BE2C (cell line): ENCODE measurements at regions not wholly inside any gene's neighbourhood (a gene's known extent, or its start where the extent isn't known, plus 50 kb on each side); places are given as distances from the start of the nearest gene placed in this dataset.

ENCODE experiments used
- DNase-seq: peaks from one replicate; pipeline ENCODE4 v3.0.0-alpha.2; 2020
- H3K27me3 ChIP-seq: fragments of 250-450 bp; sonication (Bioruptor Pico); 2 replicates; pipeline ENCODE4 v1.5.1; 2020; ENCODE audit warnings: mild to moderate bottlenecking
- H3K36me3 ChIP-seq: fragments of 250-450 bp; sonication (Bioruptor Pico); 2 replicates; pipeline ENCODE4 v1.5.1; 2020; ENCODE audit warnings: mild to moderate bottlenecking
- H3K4me1 ChIP-seq: fragments of 250-450 bp; sonication (Bioruptor Pico); 2 replicates; pipeline ENCODE4 v1.5.1; 2020
- H3K4me3 ChIP-seq: 2 replicates; pipeline ENCODE4 v1.5.1; 2011; ENCODE audit warnings: low read depth, low read length
- H3K9me3 ChIP-seq: fragments of 250-450 bp; sonication (Bioruptor Pico); 2 replicates; pipeline ENCODE4 v1.5.1; 2020
- TF ChIP-seq, protein P1 (sequence below): IDR thresholded peaks from 2 replicates; pipeline ENCODE4 v1.5.1; 2012; ENCODE audit warnings: mild to moderate bottlenecking, low read depth, low read length

DNA sequence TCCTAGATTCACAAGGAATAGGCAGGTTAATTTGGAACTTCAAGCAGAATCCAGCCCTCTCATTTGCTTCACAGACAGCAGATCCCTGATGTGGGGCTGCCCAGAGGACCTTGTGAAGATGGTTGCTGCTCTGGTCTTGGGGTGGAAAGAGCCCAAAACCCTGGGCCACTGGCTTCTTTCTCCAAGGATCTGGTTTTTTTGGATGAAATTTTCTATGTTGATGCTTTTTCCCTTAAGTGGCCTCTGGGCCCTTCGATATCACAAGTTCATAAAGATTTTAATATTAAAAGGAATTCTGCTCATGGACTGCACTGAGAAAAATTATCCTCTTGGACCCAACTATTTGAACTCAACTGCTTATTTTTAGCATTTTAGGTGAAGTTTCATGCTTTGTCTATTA lies 421.1 kb downstream of the KLF5 start:
- Histone ChIP-seq H3K4me1 (no peaks in the 10 kb centered on the region), H3K27me3 (peaks cover 6% of the 10 kb centered on the region), H3K36me3 (no peaks in the 10 kb centered on the region), H3K4me3 (no peak overlapping the region), H3K9me3 (no peaks in the 10 kb centered on the region)
- no peak for DNase-seq
- TF ChIP-seq, protein P1, sequence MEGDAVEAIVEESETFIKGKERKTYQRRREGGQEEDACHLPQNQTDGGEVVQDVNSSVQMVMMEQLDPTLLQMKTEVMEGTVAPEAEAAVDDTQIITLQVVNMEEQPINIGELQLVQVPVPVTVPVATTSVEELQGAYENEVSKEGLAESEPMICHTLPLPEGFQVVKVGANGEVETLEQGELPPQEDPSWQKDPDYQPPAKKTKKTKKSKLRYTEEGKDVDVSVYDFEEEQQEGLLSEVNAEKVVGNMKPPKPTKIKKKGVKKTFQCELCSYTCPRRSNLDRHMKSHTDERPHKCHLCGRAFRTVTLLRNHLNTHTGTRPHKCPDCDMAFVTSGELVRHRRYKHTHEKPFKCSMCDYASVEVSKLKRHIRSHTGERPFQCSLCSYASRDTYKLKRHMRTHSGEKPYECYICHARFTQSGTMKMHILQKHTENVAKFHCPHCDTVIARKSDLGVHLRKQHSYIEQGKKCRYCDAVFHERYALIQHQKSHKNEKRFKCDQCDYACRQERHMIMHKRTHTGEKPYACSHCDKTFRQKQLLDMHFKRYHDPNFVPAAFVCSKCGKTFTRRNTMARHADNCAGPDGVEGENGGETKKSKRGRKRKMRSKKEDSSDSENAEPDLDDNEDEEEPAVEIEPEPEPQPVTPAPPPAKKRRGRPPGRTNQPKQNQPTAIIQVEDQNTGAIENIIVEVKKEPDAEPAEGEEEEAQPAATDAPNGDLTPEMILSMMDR = no peak

DNA sequence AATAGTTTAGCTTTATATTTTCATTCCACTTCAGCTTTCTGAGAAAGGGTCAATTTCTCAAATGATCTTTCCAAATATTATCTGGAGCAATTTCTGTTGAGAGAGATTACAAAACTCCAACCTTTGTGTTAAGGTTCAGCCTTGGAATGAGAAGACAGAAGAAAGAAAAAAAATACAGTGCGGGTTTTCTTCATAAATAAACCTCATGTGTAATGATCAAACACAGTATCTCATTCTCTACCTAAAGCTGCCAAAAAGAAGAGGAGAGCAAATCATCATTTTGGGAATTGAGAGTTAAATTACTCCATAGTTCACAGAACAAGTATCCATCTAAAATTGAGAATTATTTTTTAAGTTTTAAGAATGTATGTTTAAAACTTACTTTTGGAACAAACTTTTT lies 420.5 kb downstream of the KLF5 start:
- TF ChIP-seq, protein P1 = no peak
- no peaks in the 10 kb centered on the region for H3K9me3 ChIP-seq
- DNase-seq = no peak
- H3K27me3 ChIP-seq = peaks cover 6% of the 10 kb centered on the region
- no peaks in the 10 kb centered on the region for H3K36me3 ChIP-seq
- no peaks in the 10 kb centered on the region for H3K4me1 ChIP-seq
- no peak overlapping the region for H3K4me3 ChIP-seq

DNA sequence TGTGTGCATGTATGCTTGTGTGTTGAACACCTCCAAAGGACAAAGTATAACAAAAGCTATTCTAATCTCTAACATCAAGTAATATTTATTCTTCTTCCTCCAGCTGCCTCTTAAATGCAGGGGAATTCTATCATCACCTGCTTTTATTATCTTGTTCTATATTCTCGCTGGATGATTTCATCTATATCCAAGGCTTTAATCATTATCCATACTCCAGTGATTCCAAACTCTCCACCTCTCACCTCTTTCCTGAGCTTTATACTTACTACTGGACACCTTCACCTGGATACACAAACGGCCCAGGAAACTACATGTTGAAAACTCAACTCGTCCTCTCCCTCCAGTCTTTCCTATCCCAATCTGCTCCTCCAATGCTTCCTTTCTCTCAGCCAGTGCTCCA lies 418.6 kb downstream of the KLF5 start:
- no peak overlapping the region for H3K4me3 ChIP-seq
- no peaks in the 10 kb centered on the region for H3K36me3 ChIP-seq
- TF ChIP-seq, protein P1 = no peak
- H3K4me1 ChIP-seq = no peaks in the 10 kb centered on the region; the same call in 1 of the 2 replicates
- H3K27me3 ChIP-seq = peaks cover 3% of the 10 kb centered on the region; the same call in 1 of the 2 replicates
- H3K9me3 ChIP-seq = no peaks in the 10 kb centered on the region
- no peak for DNase-seq

DNA sequence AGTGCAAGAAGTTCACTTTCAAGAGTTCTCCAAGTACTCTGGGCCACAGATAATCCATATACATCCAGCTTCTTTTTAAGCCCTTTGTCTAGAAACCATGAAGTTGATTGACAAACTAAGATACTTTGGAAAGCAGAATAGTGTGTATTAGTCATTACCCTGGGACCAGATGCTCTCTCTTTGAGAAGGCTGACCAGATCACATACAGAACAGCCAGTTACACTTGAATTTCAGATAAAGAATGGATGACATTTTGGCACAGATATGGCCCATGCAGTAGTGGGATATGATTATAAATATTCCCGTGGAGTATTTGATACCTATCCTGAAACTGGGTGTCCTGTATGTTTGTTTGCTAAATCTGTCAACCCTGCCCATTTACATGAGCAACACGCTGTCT lies 414.2 kb downstream of the KLF5 start:
- Histone ChIP-seq H3K4me1 (no peaks in the 10 kb centered on the region; the same call in 1 of the 2 replicates), H3K9me3 (no peaks in the 10 kb centered on the region), H3K36me3 (no peaks in the 10 kb centered on the region), H3K27me3 (0 out of 2 replicates have a peak, but pooled peaks cover 2% of the 10 kb centered on the region), H3K4me3 (no peak overlapping the region)
- TF ChIP-seq, protein P1 = no peak
- DNase-seq = no peak

DNA sequence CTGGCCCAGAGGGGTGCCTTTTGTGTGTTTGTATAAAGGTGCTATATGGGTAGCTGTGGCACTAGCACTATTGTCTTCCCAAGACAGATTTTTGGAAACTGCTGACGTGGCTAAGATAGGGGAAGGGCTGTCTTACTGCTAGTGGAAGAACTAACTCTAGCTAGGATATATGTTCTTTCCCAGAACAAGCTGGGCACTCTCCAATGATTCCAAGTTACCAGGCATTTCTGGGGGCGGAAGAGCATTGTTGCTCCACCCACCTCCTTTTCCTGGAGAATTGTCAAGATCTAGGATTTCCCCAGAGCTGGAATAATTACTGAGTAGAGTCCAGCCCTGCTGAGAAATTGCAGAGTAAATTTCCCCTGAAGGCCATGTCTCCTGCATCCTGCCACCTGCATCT lies 408.3 kb downstream of the KLF5 start:
- Histone ChIP-seq H3K4me1 (no peaks in the 10 kb centered on the region), H3K4me3 (no peak overlapping the region), H3K27me3 (0 out of 2 replicates have a peak, but pooled peaks cover 2% of the 10 kb centered on the region), H3K36me3 (no peaks in the 10 kb centered on the region), H3K9me3 (no peaks in the 10 kb centered on the region)
- no peak for DNase-seq
- TF ChIP-seq, protein P1 = no peak

DNA sequence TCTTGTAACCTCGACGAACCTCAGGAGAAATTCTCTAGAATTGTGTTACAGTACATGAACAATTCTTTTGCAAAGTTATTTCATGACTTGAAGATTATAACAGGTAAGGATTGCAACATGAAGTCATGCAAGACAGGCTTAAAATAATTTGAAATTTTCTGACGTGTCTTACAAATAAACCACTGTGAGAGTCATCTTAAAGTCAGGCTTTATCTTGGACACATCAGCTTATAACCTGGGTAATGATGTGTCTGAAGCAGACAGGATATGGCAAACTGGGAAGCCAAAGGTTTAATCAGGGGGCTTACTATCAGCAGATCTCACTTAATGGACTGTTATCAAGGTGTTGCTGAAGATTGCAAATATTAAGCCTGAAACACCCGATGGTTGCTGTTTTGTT lies 407.8 kb downstream of the KLF5 start:
- H3K36me3 ChIP-seq = no peaks in the 10 kb centered on the region
- DNase-seq = no peak
- no peaks in the 10 kb centered on the region for H3K9me3 ChIP-seq
- no peaks in the 10 kb centered on the region for H3K4me1 ChIP-seq
- TF ChIP-seq, protein P1 = no peak
- no peak overlapping the region for H3K4me3 ChIP-seq
- H3K27me3 ChIP-seq = 0 out of 2 replicates have a peak, but pooled peaks cover 2% of the 10 kb centered on the region
